Astrocyte of the spinal cord (primary cell): ENCODE measurements at regions not wholly inside any gene's neighbourhood (a gene's known extent, or its start where the extent isn't known, plus 50 kb on each side); places are given as distances from the start of the nearest gene placed in this dataset.
A peak's percentile ranks its signal among the peaks of the same experiment; 100 is the strongest.

ENCODE experiments used
- DNase-seq: peaks from one replicate; pipeline ENCODE4 v3.0.0; 2011; ENCODE audit warnings: low read depth, low spot score
- H3K4me3 ChIP-seq: 2 replicates; pipeline ENCODE4 v1.5.1; 2011; ENCODE audit warnings: low read depth, mild to moderate bottlenecking, low read length, moderate library complexity
- in situ Hi-C: cut with HindIII; loops from 2 replicates; pipeline ENCODE4 v1.10.0; 2017; ENCODE audit warnings: low sequenced_read_pairs
- TF ChIP-seq, protein P1 (sequence below): IDR thresholded peaks from 2 replicates; pipeline ENCODE4 v1.5.1; 2012; ENCODE audit warnings: low read depth, mild to moderate bottlenecking, low read length, inconsistent platforms

DNA sequence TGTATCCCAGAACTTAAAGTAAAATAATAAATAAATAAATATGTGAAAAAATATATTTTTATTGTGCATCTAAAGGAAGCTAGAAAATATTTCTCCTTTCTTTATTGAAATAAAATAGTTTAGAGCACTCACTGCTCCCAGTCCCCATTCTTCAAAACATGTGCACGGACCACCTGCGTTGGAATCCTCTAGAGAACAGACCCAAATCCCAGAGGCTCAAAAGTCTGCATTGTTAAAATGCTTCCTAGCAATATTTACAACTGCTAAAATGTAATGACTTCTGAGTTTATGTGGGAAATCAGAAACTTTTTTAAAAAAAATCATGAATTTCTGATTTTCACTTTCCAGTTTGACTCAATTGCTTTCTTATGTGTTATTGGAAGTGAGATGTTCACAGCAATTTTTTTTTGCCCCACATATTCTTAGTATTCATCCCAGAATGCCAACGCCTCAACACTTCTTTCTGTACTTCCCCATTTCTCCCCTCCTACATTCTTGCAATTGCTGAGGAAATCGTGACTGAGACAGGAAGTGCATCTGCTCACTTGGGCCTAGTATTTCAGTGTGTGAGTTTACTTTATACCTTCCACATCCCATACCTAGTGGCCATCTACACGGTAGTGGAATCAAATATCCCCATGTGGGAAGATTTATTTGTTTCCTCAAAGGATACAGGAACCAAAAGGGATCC is 116.0 kb upstream of the FLRT2 start:
- no peak overlapping the region for H3K4me3 ChIP-seq
- DNase-seq = no peak
- in situ Hi-C loops = no loop called here
- TF ChIP-seq, protein P1, sequence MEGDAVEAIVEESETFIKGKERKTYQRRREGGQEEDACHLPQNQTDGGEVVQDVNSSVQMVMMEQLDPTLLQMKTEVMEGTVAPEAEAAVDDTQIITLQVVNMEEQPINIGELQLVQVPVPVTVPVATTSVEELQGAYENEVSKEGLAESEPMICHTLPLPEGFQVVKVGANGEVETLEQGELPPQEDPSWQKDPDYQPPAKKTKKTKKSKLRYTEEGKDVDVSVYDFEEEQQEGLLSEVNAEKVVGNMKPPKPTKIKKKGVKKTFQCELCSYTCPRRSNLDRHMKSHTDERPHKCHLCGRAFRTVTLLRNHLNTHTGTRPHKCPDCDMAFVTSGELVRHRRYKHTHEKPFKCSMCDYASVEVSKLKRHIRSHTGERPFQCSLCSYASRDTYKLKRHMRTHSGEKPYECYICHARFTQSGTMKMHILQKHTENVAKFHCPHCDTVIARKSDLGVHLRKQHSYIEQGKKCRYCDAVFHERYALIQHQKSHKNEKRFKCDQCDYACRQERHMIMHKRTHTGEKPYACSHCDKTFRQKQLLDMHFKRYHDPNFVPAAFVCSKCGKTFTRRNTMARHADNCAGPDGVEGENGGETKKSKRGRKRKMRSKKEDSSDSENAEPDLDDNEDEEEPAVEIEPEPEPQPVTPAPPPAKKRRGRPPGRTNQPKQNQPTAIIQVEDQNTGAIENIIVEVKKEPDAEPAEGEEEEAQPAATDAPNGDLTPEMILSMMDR = no peak

DNA sequence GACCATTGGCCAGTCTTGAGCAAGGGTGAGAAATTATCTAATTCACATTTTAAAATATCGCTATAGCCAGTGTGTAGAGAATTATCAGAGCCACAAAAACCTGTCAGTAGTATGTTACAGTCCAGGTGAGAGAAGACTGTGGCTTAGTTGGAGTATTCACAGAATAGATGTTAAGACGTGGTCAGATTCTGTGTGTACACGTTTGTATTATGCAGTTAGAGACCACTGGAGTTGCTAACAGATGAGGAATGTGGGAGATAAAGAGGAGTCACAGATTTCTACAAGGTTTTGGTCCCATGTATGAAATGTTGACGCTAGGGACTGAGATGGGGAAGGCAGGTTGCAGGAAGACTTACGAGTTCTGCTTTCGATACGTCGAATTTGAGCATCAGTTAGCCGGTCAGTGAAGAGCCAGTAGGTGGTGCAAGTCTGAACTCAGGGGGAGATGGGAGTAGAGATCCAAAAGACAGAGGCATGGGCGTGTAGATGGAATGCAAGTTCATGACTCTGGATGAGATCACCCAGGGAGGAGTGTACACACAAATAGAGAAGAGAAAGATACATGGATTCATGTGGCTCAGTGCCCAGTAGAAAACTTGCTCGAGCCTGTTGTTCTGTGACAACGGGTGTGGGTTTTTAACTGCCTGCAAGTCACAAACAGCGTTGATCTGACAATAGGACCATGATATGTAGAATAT is 114.8 kb upstream of the FLRT2 start:
- no peak overlapping the region for H3K4me3 ChIP-seq

DNA sequence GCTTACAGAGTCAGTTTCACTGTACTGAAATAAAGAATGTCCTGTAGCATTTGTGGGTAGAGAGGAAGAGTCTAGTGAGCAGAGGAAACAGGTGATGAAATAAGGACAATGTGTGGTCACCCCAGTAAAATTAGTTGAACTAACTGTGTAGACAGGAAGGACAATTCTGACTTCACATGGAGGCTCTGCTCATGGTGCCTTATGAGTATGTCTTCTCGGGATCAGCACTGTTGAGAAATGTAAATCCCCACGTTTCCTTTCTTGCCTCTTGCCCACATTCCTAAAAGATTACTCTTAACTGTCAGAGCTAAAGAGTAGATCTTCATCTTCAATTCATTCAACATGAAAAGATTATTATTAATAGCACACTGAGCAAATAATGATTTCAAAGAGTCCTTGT is 113.2 kb upstream of the FLRT2 start:
- no peak overlapping the region for H3K4me3 ChIP-seq
- TF ChIP-seq, protein P1 = no peak
- DNase-seq = peak; percentile 62
- in situ Hi-C loops = no loop called here

More for the DNA sequence above, 114.8 kb upstream of the FLRT2 start:
- DNase-seq = peak; percentile 94
- TF ChIP-seq, protein P1 = peak; percentile 62
- in situ Hi-C loops = no loop called here

DNA sequence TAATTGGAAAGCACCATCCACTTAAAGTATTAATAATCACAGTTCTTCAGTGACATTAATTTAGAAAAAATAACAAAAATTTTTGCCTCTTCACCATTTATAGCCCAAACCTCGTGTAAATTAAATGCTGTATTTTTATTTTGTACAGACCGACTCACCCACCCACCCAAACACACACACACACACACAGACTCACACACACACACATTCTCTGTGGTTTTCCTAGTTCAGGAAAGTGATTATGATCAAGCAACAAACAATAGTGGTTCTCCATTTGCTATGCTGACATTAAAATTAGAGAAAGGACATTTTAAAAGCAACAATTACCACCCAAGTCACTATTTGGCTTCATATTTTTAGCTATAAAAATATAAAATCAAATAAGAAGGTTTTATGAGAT is 112.5 kb upstream of the FLRT2 start:
- no peak overlapping the region for H3K4me3 ChIP-seq
- DNase-seq = no peak
- in situ Hi-C loops = no loop called here
- TF ChIP-seq, protein P1 = no peak

DNA sequence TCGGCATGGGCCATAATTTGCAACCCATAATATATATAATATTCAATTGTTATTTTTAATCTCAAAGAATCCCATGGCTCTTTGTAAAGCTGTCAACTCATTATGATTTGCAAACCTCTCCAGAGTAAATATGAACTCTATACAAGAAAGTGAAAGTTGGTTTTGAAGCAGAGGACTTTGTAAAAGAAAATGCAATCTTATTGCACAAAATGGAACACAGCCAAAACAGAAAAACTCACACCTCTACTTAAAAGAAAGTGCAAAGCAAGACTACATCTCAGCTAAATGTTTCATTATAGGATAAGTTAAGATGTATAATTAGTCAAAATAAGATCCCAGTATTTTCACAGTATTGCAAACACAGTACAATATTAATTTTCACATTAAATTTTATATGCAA is 111.2 kb upstream of the FLRT2 start:
- no peak for DNase-seq
- in situ Hi-C loops = no loop called here
- TF ChIP-seq, protein P1 = no peak
- no peak overlapping the region for H3K4me3 ChIP-seq

DNA sequence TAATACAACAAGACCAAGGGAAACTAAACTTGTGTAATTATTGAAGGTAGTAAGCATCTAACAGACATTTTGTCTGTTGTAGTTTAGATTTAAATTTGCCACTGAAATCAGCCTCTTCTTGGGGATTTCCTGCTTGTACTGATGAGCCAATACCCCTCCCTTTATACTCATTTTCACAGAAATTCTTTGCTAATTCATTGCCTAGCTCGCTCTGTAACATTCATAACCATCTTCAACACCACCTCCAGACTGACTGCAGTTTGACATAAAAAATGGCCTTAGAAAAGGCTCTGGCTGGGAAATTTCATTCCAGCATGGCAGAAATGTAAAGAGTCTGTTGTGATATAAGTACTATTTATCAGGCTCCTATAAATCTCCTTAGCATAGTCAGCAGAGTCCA is 109.7 kb upstream of the FLRT2 start:
- TF ChIP-seq, protein P1 = no peak
- DNase-seq = no peak
- no peak overlapping the region for H3K4me3 ChIP-seq
- in situ Hi-C loops = no loop called here
